Caco-2 (cell line): ENCODE measurements at regions not wholly inside any gene's neighbourhood (a gene's known extent, or its start where the extent isn't known, plus 50 kb on each side); places are given as distances from the start of the nearest gene placed in this dataset.

Source experiments
- BruUV-seq: library from RNA; stranded (reverse); fragments of 400-500 nt; replicated peaks from 2 replicates; lab custom pipeline; 2021; lab: Mats Ljungman, UMichigan
- CTCF ChIA-PET: fragments of 300-600 bp; sonication (Branson Sonifier 250); formaldehyde crosslinking; loops from one replicate; lab custom pipeline; 2022; ENCODE audit warnings: antibody characterized with exemption; lab: Charles Lee
- POLR2A ChIA-PET: fragments of 300-600 bp; sonication (Branson Sonifier 250); formaldehyde crosslinking; loops from one replicate; lab custom pipeline; 2022; ENCODE audit warnings: antibody characterized with exemption; lab: Charles Lee
- DNase-seq, 2 experiments: peaks; one replicate each; pipeline versions ENCODE4 v3.0.0 to v3.0.0-alpha.2; 2020 to 2022
- H3K27me3 ChIP-seq: replicated peaks from 2 replicates; pipeline ENCODE4 v1.6.0; 2011; ENCODE audit warnings: low read length; ENCODE audit not compliant: control insufficient read depth, insufficient read depth
- H3K36me3 ChIP-seq: 2 replicates; pipeline ENCODE4 v1.5.1; 2011; ENCODE audit warnings: low read length; ENCODE audit not compliant: control insufficient read depth, insufficient read depth
- H3K4me1 ChIP-seq: fragments of 250-450 bp; sonication (Bioruptor Pico); 2 replicates; pipeline ENCODE4 v1.5.1; 2020; ENCODE audit warnings: mild to moderate bottlenecking
- H3K4me3 ChIP-seq: 2 replicates; pipeline ENCODE4 v1.5.1; 2011; ENCODE audit warnings: low read depth, mild to moderate bottlenecking, control low read depth, low read length
- H3K9me3 ChIP-seq: fragments of 250-450 bp; sonication (Bioruptor Pico); 2 replicates; pipeline ENCODE4 v1.5.1; 2020; ENCODE audit warnings: mild to moderate bottlenecking, moderate library complexity
- H3K27ac Mint-ChIP-seq: one replicate; pipeline ENCODE4 v1.8.0; 2022; ENCODE audit warnings: mixed read lengths; ENCODE audit not compliant: unreplicated experiment
- H3K27me3 Mint-ChIP-seq: one replicate; pipeline ENCODE4 v1.8.0; 2022; ENCODE audit warnings: mixed read lengths; ENCODE audit not compliant: insufficient read depth, unreplicated experiment
- H3K36me3 Mint-ChIP-seq: one replicate; pipeline ENCODE4 v1.8.0; 2022; ENCODE audit warnings: mild to moderate bottlenecking, mixed read lengths; ENCODE audit not compliant: insufficient read depth, unreplicated experiment
- H3K4me1 Mint-ChIP-seq: one replicate; pipeline ENCODE4 v1.8.0; 2022; ENCODE audit warnings: low read depth, mixed read lengths; ENCODE audit not compliant: unreplicated experiment
- H3K4me3 Mint-ChIP-seq: one replicate; pipeline ENCODE4 v1.8.0; 2022; ENCODE audit warnings: mild to moderate bottlenecking, moderate library complexity, mixed read lengths; ENCODE audit not compliant: unreplicated experiment
- H3K9me3 Mint-ChIP-seq: one replicate; pipeline ENCODE4 v1.8.0; 2022; ENCODE audit warnings: mixed read lengths; ENCODE audit not compliant: unreplicated experiment
- intact Hi-C: fragments of 100-400 bp; cut with micrococcal nuclease; formaldehyde crosslinking; loops from one replicate; pipeline ENCODE4 v1.10.0; 2022; ENCODE audit not compliant: unreplicated experiment
- TF ChIP-seq, protein P1 (sequence below), 2 experiments: fragments of 200-600 bp in 1 of 2; IDR thresholded peaks; 1 replicate in 1 of 2; 2 replicates in 1 of 2; pipeline versions ENCODE4 v1.5.1 to v1.8.0; 2011 to 2022; ENCODE audit warnings: antibody characterized with exemption in 1 of 2, control low read depth in 1 of 2, inconsistent platforms in 1 of 2, low read depth in 1 of 2, low read length in 1 of 2, mild to moderate bottlenecking in 1 of 2, moderate library complexity in 1 of 2; ENCODE audit not compliant: insufficient read depth in 1 of 2, severe bottlenecking in 1 of 2, unreplicated experiment in 1 of 2

- Histone ChIP-seq H3K4me3 (no peak overlapping the region), H3K27me3 (no peaks in the 10 kb centered on the region), H3K9me3 (no peaks in the 10 kb centered on the region), H3K36me3 (no peaks in the 10 kb centered on the region), H3K4me1 (no peaks in the 10 kb centered on the region)
- ChIA-PET CTCF (no interaction called here), POLR2A (no interaction called here)
- H3K4me3 Mint-ChIP-seq: no peak overlapping the region
- H3K36me3 Mint-ChIP-seq: peaks cover 6% of the 10 kb centered on the region
- H3K27ac Mint-ChIP-seq: peak overlapping the region; percentile 46
- no TSS peak for BruUV-seq
- peaks cover 13% of the 10 kb centered on the region for H3K4me1 Mint-ChIP-seq
- DNase-seq: no peak
- H3K9me3 Mint-ChIP-seq: peaks cover 25% of the 10 kb centered on the region
- H3K27me3 Mint-ChIP-seq: no peaks in the 10 kb centered on the region
- intact Hi-C loops: no loop called here
- TF ChIP-seq, protein P1, sequence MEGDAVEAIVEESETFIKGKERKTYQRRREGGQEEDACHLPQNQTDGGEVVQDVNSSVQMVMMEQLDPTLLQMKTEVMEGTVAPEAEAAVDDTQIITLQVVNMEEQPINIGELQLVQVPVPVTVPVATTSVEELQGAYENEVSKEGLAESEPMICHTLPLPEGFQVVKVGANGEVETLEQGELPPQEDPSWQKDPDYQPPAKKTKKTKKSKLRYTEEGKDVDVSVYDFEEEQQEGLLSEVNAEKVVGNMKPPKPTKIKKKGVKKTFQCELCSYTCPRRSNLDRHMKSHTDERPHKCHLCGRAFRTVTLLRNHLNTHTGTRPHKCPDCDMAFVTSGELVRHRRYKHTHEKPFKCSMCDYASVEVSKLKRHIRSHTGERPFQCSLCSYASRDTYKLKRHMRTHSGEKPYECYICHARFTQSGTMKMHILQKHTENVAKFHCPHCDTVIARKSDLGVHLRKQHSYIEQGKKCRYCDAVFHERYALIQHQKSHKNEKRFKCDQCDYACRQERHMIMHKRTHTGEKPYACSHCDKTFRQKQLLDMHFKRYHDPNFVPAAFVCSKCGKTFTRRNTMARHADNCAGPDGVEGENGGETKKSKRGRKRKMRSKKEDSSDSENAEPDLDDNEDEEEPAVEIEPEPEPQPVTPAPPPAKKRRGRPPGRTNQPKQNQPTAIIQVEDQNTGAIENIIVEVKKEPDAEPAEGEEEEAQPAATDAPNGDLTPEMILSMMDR (IDR thresholded peaks at IDR 0.05; ENCODE audit: insufficient read depth in 1 of 2, low read depth in 1 of 2, low read length in 1 of 2, severe bottlenecking in 1 of 2, unreplicated experiment in 1 of 2): no peak
These were observed 301.1 kb upstream of the DPYD start for GRCh38 chr1:98221923-98222322.

DNA sequence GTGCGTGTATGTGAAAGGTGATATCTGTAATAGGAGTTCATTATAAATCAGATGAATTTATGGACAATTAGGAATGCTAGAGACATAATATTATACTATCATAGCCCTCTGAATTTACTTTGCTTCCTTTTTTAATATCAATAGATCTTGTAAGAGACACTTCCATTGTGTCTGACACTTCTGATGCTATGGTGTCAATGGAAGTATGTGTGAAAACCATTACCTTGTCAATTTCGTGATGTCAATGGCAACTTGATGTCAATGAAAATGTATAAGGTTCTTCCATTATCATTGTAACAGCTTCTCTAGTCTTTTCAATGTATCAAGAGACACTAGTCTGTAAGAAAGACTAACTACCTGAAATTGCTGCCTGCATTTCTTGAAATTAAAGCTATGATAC is 296.8 kb upstream of the DPYD start:
- CTCF ChIA-PET: no interaction called here
- H3K27me3 Mint-ChIP-seq: no peaks in the 10 kb centered on the region

DNA sequence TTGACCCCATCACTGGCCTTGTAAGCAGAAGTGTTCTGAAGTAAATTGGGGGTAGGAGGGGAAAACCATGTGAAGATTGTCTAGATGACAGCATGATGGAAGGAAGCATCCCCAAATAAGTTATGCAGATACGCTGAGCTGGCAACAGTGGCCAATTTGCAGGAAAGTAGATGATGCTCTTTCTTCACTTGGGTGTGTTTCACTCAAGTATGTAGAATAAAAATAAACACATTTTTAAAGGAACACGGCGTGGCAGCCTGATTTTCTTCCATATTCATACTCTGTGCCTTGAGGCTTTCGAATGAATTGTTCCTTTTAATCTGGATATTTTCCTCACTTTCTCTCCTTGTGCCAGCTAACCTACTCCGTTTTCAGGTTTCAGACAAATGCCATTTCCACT is 295.5 kb upstream of the DPYD start:
- Histone ChIP-seq H3K4me3 (no peak overlapping the region), H3K27me3 (no peaks in the 10 kb centered on the region), H3K9me3 (0 out of 2 replicates have a peak, but pooled peaks cover 5% of the 10 kb centered on the region), H3K4me1 (no peaks in the 10 kb centered on the region), H3K36me3 (no peaks in the 10 kb centered on the region)
- ChIA-PET CTCF (no interaction called here), POLR2A (no interaction called here)
- no peak overlapping the region for H3K27ac Mint-ChIP-seq
- DNase-seq: no peak
- peaks cover 8% of the 10 kb centered on the region for H3K4me1 Mint-ChIP-seq
- intact Hi-C loops: no loop called here
- H3K9me3 Mint-ChIP-seq: peaks cover 10% of the 10 kb centered on the region
- no peak overlapping the region for H3K4me3 Mint-ChIP-seq
- H3K27me3 Mint-ChIP-seq: no peaks in the 10 kb centered on the region
- BruUV-seq: no TSS peak
- H3K36me3 Mint-ChIP-seq: peaks cover 6% of the 10 kb centered on the region
- TF ChIP-seq, protein P1 (IDR thresholded peaks at IDR 0.05; ENCODE audit: insufficient read depth in 1 of 2, low read depth in 1 of 2, low read length in 1 of 2, severe bottlenecking in 1 of 2, unreplicated experiment in 1 of 2): no peak

More for the DNA sequence above, 296.8 kb upstream of the DPYD start:
- H3K36me3 ChIP-seq: no peaks in the 10 kb centered on the region
- H3K27me3 ChIP-seq: no peaks in the 10 kb centered on the region
- peaks cover 19% of the 10 kb centered on the region for H3K9me3 Mint-ChIP-seq
- no peaks in the 10 kb centered on the region for H3K9me3 ChIP-seq
- no peak for DNase-seq
- intact Hi-C loops: no loop called here
- no peaks in the 10 kb centered on the region for H3K4me1 ChIP-seq
- H3K36me3 Mint-ChIP-seq: peaks cover 6% of the 10 kb centered on the region
- no peak overlapping the region for H3K4me3 ChIP-seq
- POLR2A ChIA-PET: no interaction called here
- peaks cover 13% of the 10 kb centered on the region for H3K4me1 Mint-ChIP-seq
- H3K4me3 Mint-ChIP-seq: no peak overlapping the region
- TF ChIP-seq, protein P1 (IDR thresholded peaks at IDR 0.05; ENCODE audit: insufficient read depth in 1 of 2, low read depth in 1 of 2, low read length in 1 of 2, severe bottlenecking in 1 of 2, unreplicated experiment in 1 of 2): no peak
- no peak overlapping the region for H3K27ac Mint-ChIP-seq
- no TSS peak for BruUV-seq
